IPS-18c (cell line): ENCODE measurements at regions not wholly inside any gene's neighbourhood (a gene's known extent, or its start where the extent isn't known, plus 50 kb on each side); places are given as distances from the start of the nearest gene placed in this dataset.

ENCODE experiments used
- H3K4me3 ChIP-seq: 2 replicates; pipeline ENCODE4 v1.7.0; 2013; ENCODE audit warnings: low read depth, mild to moderate bottlenecking, low read length, moderate library complexity; ENCODE audit not compliant: insufficient read depth
- H3K9me3 ChIP-seq: one replicate; pipeline ENCODE4 v1.6.1; 2013; ENCODE audit warnings: mild to moderate bottlenecking, low read length, moderate library complexity; ENCODE audit not compliant: control insufficient read depth, insufficient read depth

GRCh38 chr3:104669083-104669482, 697.6 kb upstream of the ALCAM start:
- H3K9me3 ChIP-seq = no peaks in the 10 kb centered on the region
- H3K4me3 ChIP-seq = no peak overlapping the region

GRCh38 chr3:104672331-104672730, 694.4 kb upstream of the ALCAM start:
- Histone ChIP-seq H3K9me3 (no peaks in the 10 kb centered on the region), H3K4me3 (no peak overlapping the region)

GRCh38 chr3:104673981-104674380, 692.7 kb upstream of the ALCAM start:
- Histone ChIP-seq H3K4me3 (no peak overlapping the region), H3K9me3 (no peaks in the 10 kb centered on the region)

- H3K9me3 ChIP-seq = no peaks in the 10 kb centered on the region
- no peak overlapping the region for H3K4me3 ChIP-seq
These were observed 690.5 kb upstream of the ALCAM start for GRCh38 chr3:104676241-104676640.

GRCh38 chr3:104677932-104678331, 688.8 kb upstream of the ALCAM start:
- Histone ChIP-seq H3K9me3 (no peaks in the 10 kb centered on the region), H3K4me3 (no peak overlapping the region)

GRCh38 chr3:104685492-104685891, 681.2 kb upstream of the ALCAM start:
- Histone ChIP-seq H3K9me3 (no peaks in the 10 kb centered on the region), H3K4me3 (no peak overlapping the region)

- Histone ChIP-seq H3K9me3 (no peaks in the 10 kb centered on the region), H3K4me3 (no peak overlapping the region)
These were observed 679.3 kb upstream of the ALCAM start for GRCh38 chr3:104687362-104687761.

GRCh38 chr3:104696470-104696869, 670.2 kb upstream of the ALCAM start:
- H3K9me3 ChIP-seq = no peaks in the 10 kb centered on the region
- no peak overlapping the region for H3K4me3 ChIP-seq

- no peaks in the 10 kb centered on the region for H3K9me3 ChIP-seq
These were observed 655.3 kb upstream of the ALCAM start for GRCh38 chr3:104711406-104711805.

GRCh38 chr3:104715972-104716371, 650.7 kb upstream of the ALCAM start:
- no peak overlapping the region for H3K4me3 ChIP-seq
- H3K9me3 ChIP-seq = no peaks in the 10 kb centered on the region

More at GRCh38 chr3:104711406-104711805, 655.3 kb upstream of the ALCAM start:
- H3K4me3 ChIP-seq = no peak overlapping the region

GRCh38 chr3:104717828-104718196, 648.9 kb upstream of the ALCAM start:
- Histone ChIP-seq H3K4me3 (no peak overlapping the region), H3K9me3 (no peaks in the 10 kb centered on the region)

- Histone ChIP-seq H3K4me3 (no peak overlapping the region), H3K9me3 (no peaks in the 10 kb centered on the region)
These were observed 643.7 kb upstream of the ALCAM start for GRCh38 chr3:104723000-104723399.

- no peak overlapping the region for H3K4me3 ChIP-seq
- H3K9me3 ChIP-seq = peaks cover 3% of the 10 kb centered on the region
These were observed 635.6 kb upstream of the ALCAM start for GRCh38 chr3:104731074-104731473.

GRCh38 chr3:104734627-104735026, 632.1 kb upstream of the ALCAM start:
- no peaks in the 10 kb centered on the region for H3K9me3 ChIP-seq

GRCh38 chr3:104735691-104736090, 631.0 kb upstream of the ALCAM start:
- H3K9me3 ChIP-seq = no peaks in the 10 kb centered on the region
- no peak overlapping the region for H3K4me3 ChIP-seq

More at GRCh38 chr3:104734627-104735026, 632.1 kb upstream of the ALCAM start:
- H3K4me3 ChIP-seq = no peak overlapping the region

- Histone ChIP-seq H3K4me3 (no peak overlapping the region), H3K9me3 (no peaks in the 10 kb centered on the region)
These were observed 628.4 kb upstream of the ALCAM start for GRCh38 chr3:104738271-104738670.

GRCh38 chr3:104740874-104741379, 625.8 kb upstream of the ALCAM start:
- no peaks in the 10 kb centered on the region for H3K9me3 ChIP-seq
- H3K4me3 ChIP-seq = no peak overlapping the region

GRCh38 chr3:104742044-104742443, 624.7 kb upstream of the ALCAM start:
- H3K9me3 ChIP-seq = no peaks in the 10 kb centered on the region
- H3K4me3 ChIP-seq = no peak overlapping the region

GRCh38 chr3:104745313-104745712, 621.4 kb upstream of the ALCAM start:
- Histone ChIP-seq H3K9me3 (no peaks in the 10 kb centered on the region), H3K4me3 (no peak overlapping the region)
